HG03064 (cell line): ENCODE measurements at regions not wholly inside any gene's neighbourhood (a gene's known extent, or its start where the extent isn't known, plus 50 kb on each side); places are given as distances from the start of the nearest gene placed in this dataset.

ENCODE experiments used
- ATAC-seq: cut with Tn5 transposase; IDR thresholded peaks from one replicate; pipeline ENCODE4 v1.9.1; 2021; ENCODE audit warnings: low read depth; ENCODE audit not compliant: unreplicated experiment

DNA sequence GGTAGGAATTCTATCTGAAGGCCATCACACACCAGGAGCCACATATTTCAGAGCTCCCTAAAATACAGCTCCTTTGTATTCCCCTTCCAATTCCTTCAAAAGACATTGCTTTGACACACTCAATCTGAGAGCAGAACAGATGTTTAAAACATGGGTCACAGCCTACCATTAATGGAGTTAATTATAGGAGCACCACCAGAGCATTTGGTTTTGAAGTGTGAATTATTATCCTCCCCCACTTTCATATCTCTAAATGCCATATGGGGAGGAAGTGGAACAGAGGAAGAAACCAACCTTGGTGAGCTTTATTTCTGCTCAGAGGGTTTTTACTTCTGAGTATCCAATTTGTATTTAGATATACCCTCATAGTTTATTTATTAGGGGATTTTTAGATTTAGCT, 50.7 kb upstream of the TNFRSF21 start:
- ATAC-seq = peak; percentile 62

DNA sequence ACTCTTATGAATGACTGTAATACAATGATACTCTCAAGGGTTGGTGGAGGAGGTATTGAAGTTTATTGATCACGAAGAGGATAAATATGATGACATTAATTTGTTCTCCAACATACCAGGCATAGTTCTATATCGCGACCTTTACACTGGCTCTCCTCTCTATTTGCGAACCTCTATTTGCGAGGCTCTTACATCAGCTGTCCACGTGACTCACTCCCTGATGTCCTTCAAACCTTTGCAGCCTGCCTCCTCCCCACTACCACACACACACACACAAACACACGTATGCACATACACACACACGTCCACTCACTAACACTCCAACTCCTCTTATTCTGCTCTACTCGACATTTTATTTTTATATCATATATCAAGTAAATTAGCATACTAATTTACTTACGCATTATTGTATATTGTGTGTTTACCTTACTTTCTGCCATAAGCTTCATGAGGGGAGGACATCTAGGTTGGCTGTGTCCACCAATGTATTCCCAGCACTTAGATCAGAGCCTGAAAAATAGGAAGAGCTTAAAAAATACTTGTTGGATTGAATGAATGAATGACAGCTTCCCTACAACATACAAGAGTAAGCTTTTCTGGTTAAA, 53.3 kb upstream of the TNFRSF21 start:
- no peak for ATAC-seq

DNA sequence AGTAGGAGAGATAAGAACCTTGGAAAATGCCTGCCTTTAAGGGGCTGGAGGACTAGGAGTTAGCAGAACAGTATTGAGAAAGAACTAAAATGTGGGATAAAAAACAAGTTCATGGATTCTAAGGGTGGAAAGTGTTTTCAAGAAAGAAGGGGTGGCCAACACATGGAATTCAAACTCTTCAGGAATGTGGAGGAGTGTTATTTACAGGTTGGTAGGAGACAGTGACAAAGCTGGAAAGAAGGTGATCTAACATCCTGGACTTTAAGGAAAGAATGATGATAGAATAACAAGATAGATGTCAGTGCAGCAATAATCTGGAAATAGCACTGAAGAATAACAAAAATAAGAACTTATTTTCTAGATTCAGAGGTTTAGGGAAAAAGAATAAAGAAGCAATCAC, 54.0 kb upstream of the TNFRSF21 start:
- no peak for ATAC-seq

DNA sequence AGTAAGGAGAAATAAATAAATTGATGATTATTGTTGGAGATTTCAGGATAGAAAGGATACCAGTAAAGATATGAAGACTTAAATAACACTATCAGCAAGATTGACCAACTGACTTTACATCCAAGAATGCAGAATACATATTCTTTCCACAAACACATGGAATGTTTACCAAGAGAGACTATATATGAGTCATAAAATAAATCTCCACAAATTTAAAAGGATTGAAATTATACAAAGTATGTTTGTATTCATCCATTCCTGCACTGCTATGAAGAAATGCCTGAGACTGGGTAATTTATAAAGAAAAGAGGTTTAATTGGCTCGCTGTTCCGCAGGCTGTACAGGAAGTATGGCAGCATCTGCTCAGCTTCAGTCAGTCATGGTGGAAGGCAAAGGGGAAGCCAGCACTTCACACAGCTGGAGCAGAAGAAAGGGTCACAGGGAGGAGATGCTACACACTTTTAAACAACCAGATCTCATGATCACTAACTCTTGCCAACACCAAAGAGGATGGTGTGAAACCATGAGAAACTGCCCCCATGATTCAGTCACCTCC, 56.7 kb upstream of the TNFRSF21 start:
- ATAC-seq = no peak

DNA sequence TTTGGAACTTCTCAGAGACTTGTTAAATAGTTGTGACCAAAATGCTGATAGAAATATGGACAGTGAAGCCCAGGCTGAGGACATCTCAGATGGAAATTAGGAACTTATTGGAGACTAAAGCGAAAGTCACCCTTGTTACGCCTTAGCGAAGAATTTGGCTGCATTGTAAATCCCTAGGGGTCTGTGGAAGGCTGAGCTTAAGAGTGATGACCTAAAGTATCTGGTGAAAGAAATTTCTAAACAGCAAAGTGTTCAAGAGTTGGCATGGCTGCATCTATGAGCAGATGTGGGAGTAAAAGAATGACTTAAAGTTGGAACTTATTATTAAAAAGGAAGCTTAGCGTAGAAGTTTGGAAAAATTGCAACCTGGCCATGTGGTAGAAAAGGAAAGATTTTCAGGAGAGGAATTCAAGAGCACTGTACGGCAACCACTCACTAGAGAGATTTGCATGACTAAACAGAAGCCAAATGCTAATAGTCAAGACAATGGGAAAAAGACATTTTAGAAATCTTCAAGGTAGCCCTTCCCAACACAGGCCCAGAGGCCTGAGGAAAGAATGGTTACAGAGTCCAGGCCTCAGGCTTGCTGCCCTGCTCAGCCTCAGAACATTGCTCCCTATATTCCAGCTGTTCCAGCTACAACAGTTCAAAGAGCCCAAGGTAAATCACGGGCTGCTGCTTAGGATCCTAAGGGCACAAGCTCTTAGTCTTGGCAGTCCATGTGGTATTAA, 61.6 kb upstream of the TNFRSF21 start:
- no peak for ATAC-seq

DNA sequence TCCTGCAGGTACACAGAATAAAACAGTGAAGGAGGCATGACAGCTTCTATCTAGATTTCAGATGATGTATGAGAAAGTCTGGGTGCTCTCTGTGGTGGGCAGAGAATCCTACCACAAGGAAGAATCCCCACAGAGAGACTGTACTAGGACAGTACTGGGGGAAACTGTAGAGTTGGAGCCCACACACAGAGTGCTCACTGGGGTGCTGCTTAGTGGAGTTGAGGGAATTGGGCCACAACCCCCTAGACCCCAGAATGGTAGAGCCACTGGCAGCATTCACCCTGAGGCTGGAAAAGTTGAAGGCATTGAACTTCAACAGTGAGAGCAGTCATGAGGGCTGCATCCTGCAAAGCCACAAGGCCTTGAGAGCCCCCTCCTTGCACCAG, 62.2 kb upstream of the TNFRSF21 start:
- ATAC-seq = no peak

DNA sequence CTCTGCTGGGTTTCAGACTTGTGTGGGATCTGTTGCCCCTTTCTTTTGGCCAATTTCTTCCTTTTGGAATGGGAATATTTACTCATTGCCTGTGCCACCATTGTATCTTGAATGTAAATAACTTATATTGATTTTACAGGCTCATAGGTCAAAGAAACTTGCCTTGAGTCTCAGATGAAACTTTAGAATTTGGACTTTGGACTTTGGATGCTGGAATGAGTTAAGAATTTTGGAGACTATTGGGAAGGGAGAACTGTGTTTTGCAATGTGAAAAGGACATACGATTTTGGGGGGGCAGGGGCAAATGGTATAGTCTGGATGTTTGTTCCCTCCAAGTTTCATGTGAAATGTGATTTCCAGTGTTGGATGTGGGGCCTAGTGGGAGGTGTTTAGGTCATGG, 62.6 kb upstream of the TNFRSF21 start:
- ATAC-seq = no peak

DNA sequence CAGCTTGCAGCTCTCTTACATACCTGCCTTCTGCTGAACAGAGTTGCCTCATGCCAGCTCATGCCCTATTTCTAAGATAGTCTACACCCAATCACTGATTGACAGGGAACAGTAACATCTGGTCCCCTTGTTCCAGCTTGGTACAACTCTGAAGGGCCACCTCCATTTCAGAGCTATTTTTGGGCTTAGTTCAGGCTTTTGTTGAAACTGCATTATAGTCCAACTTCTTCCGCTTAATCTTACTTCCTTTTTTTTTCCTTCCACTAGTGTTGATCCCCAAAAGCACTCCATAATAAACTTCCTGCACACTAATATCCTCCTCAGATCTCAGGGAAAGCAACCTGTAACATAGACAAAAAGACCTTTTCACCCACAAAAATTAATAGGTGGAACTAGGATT, 65.7 kb upstream of the TNFRSF21 start:
- ATAC-seq = no peak

DNA sequence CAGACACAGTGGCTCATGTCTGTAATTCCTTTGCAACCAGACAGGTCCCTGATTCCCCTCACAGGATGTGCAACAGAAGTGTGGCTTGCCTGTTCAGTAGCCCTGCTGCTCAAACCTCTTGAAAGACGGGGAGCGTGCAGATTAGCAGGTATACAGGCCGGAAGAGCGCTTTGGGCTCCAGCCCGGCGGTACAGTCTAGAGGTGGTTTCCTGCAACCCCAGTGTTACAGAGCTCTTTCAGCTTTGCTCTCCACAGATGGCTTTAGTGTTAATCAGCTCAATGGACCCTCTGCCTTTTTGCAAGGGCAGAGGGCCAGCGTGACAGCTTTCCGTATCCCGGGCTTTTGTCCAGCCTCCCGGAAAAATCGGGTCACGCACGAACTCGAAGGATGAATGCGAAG, 67.2 kb upstream of the TNFRSF21 start:
- peak; percentile 85 for ATAC-seq

DNA sequence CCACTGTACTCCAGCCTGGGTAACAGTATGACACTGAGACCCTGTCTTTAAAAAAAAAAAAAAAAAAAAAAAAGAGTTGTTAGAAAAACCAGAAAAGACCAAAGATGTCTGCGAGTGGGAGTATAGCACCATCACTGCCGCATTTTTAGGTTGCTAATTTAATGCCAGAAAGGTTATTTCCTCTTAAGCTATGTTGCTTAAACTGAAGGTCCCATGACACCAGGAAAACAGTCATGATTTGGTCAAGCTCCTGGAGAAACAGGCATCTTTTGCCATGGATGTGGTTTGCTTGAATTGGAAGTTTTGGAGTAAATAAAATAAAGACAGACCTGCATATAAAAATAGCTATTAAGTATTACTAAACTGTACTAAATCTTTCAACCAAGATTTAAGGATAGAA, 68.3 kb upstream of the TNFRSF21 start:
- no peak for ATAC-seq

DNA sequence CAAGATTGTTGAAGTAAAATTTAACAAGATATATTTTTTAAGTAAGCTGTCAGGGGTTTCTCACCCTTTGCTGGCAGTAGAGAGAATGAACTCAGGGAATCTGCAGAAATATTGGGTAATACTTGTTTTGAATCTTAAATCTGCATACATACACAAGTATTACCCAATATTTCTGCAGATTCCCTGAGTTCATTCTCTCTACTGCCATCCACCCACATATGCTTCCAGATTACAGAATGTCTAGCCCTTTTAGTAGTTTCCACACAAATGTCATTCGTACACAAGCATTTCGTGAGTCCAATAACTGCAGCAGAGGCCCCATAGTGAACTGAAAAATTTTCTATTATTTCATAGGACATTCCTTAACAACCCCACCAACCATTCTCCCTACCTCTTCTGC, 69.6 kb upstream of the TNFRSF21 start:
- no peak for ATAC-seq

DNA sequence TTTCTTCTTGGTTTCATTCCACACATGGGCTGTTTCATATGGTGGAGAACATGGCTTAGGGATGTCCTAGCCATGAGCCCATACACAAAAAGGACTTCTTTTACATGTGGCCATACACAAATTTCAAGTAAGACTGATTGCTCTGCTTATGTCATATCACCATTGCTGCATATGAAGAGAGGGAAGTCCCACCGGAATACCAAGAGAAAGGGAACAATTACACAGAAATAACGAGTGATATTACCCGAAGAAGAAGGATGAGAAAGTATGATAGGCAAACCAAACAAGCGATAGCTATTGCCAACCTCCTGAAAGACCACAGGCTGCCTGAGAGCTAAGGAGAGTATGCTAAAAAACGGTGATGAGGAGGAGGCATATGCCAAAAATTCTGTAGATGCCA, 70.5 kb upstream of the TNFRSF21 start:
- ATAC-seq = no peak

DNA sequence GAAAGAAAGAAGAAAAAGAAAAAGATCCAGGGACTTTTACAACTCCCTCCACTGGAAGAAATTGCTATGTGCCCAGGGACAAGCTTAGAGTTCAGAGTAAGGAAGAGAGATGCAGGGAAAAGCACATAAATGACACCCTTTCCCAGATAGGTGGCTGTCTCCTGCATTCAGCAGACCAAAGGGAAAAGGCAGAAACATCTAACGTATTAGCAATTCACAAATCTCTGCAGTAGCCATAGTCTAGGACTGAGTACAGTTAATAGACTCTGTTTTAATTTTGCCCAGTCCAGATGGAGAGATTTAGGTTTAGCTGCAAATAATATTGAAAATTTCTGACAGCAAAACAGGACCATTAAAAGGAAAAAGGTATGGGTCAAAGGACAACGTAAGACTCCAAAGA, 71.3 kb upstream of the TNFRSF21 start:
- no peak for ATAC-seq

DNA sequence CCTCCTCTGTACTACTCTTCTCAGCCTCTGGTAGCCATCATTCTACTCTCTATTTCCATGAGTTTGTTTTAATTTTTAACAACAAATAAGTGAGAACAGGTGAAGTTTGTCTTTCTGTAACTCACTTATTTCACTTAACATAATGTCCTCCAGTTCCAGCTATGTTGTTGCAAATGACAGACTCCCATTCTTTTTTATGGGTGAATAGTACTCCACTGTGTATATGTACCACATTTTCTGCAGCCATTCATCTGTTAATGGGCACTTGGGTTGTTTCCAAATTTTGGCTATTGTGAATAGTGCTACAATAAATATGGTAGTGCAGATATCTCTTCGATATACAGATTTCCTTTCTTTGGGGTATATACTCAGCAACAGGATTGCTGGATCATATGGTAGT, 73.7 kb upstream of the TNFRSF21 start:
- ATAC-seq = no peak

DNA sequence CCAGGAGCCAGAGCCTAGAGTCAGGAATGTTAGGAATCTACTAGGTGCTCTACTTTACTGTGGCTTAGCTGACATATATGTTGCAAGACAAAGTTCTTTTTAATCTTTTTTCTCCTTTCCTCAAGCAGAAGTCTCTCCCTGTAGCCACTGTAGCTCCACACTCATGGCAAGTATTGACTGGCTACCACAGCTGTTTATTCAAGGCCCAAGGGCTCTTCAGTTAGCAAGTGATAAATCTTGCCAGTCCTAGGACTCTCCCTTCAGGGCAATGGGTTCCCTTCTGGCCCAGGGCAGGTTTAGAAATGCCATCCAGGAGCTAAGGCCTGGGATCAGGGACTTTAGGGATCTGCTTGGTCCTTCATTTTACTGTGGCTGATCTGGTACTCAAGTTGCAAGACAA, 82.0 kb upstream of the TNFRSF21 start:
- no peak for ATAC-seq

DNA sequence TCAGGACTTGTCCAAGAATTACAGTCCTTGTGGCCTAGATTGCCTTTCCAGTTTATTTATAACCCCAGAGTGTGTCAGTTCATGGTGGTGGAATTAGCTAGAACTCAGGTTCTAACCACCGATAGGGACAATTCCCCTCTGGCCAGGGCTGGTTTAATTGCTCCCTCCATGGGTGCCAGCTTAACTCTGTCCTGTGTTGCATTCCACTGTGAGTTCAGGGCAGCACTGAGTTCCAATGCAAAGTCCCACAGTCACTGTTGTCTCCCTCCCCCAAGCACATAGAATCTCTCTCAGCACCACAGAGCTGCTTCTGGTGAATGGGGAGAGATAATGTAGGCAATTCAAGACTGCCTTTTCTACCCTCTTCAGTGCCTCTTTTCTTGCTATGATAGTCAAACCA, 82.5 kb upstream of the TNFRSF21 start:
- ATAC-seq = no peak

DNA sequence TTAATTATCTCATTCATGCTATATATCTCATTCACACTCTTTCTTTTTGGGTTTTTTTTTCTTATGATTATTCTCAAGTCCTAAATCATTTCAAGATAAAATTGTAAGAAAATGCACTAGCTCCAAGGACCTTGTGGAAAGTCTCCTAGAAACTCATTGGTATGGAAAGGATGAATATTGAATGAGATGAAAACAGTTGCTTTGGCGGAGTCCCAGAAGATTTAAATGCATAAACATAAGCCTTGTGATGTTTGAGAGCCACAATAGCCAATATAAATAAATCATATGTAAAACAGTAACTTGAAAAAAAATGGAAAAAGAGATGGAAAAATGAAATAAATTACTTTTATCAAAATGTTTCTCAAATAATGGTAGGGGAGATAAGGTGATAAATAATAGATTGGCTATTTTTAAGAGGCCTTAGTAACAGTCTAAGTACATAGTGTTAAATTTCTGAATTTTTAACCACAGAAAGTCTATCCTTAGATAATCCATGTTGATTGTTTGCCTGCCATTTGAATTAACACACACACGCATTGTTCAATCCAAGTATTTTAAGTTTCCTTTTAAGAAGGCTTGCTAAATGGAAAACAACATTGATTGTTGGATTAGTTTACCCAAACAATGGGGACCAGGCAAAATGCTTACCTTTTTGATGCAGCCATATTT, 81.1 kb upstream of the CD2AP start:
- ATAC-seq = no peak

DNA sequence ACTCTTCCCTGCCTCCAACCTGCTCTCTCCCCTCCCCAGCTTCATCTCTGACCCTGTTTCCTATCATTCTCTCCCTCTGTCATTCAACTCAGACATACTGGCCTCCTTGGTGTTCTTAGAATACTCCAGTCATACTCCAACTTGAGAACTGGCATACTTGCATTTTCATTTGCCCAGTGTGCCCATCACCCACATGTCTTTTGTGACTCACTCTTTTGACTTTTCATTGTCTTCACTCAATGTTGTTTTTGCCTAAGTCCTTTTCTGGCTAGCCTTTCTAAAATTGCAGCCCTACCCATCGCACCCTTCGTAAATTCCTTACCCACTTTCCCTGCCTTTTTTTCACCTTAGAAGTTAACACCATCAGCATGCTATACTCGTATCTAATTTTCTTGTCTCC, 77.0 kb upstream of the CD2AP start:
- ATAC-seq = no peak

DNA sequence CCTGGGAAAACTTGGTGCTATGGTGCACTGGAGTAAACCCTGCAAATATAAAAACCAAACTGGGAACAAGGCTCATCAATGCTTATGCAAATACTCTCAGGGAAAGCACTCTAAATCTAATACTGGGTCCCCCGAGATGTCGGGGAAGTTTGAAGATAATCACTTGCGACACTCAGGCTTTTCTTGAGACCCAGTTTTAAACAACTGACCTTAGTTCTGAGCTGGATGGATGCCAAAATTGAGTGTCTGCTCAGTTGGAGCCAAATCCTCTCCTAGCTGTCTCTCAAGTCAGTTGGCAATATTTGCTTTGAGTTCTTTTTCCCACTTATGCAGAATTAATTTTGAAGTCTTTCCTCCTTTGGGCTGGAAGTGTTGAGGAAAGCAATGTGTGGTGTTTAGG, 75.5 kb upstream of the CD2AP start:
- ATAC-seq = no peak

DNA sequence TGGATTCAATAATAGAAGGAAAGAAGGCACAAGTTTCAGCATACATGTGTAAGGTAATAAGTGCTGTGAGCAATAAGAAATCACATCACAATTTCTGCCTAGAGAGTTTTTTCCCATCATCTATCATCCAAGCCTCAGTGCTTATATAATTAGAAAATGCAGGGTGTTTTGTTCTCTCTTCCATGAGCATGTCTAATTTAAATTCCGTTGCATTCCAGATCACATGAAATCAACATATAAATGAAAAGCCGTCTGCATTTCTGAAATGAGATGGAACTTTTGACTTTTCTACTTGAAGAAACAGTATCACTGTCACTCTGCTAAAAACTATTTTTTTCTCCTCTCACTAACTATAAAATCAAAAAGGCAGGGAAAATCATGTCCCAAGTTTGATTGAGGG, 74.5 kb upstream of the CD2AP start:
- ATAC-seq = no peak

DNA sequence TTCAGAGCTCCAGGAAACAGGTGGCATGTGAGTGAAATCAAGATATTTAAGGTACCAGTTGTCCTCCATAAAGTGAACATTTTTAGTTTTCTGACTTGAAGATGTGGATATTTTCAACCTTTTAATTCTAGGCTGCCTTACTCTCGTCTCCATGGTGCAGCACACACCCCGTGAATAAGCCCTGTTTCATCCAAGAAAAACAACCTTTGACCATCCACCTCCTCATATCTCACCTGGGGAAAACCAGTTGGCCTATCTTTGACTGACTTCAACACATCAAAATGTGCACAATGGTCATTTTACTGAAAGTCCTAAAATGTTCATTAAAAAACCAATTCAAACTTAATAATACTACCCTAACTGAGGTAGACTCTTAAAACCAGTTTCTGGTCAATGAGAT, 73.8 kb upstream of the CD2AP start:
- ATAC-seq = no peak

DNA sequence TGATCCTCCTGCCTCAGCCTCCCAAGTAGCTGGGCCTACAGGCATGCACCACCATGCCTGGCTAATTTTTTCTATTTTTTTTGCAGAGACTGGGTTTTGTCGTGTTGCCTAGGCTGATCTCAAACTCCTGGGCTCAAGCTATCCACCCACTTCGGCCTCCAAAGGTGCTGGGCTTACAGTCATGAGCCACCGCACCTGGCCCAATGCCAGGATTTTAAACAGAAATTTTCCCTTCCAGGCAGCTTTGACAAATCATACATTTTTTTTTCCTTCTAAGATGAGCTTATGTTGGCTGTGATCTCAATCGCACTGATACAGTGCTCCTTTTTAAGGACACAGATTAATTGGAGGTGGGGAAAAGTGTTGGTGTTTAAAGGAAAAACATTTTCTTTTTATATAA, 73.2 kb upstream of the CD2AP start:
- ATAC-seq = no peak
